Right cardiac atrium (tissue), 5 donors: ENCODE measurements at regions not wholly inside any gene's neighbourhood (a gene's known extent, or its start where the extent isn't known, plus 50 kb on each side); places are given as distances from the start of the nearest gene placed in this dataset.
"Not testable (repeated sequence)": the region's sequence is repeated elsewhere in the genome, so short reads cannot be mapped to it uniquely, and the experiment has no call there.

Experiments used
- ATAC-seq, 2 donors: fragments of 200-7000 bp; cut with Tn5 transposase; one replicate each; pipeline versions ENCODE4 v1.8.0 to v1.9.1; 2020; ENCODE audit warnings: moderate library complexity in 2 of 2, mild to moderate bottlenecking in 1 of 2
- DNase-seq, 3 donors: peaks; one replicate each; pipeline ENCODE4 v3.0.0-alpha.2; 2020
- H3K27ac ChIP-seq: one replicate; pipeline ENCODE4 v1.5.1; 2013; ENCODE audit warnings: mild to moderate bottlenecking, low read length, control low read depth, moderate library complexity
- H3K27me3 ChIP-seq: one replicate; pipeline ENCODE4 v1.6.1; 2013; ENCODE audit not compliant: control insufficient read depth, insufficient read depth
- H3K4me1 ChIP-seq: one replicate; pipeline ENCODE4 v1.6.1; 2013; ENCODE audit warnings: low read length; ENCODE audit not compliant: control insufficient read depth, insufficient read depth
- H3K4me3 ChIP-seq: one replicate; pipeline ENCODE4 v1.5.1; 2013; ENCODE audit warnings: low read length, control low read depth
- H3K9me3 ChIP-seq: one replicate; pipeline ENCODE4 v1.6.1; 2013; ENCODE audit warnings: low read length; ENCODE audit not compliant: control insufficient read depth
- WGBS: extraction: QIAGEN DNeasy Blood & Tissue Kit; methylation state at CpG from one replicate; pipeline ENCODE4 v1.1.7; 2013; 5-methylcytosine and 5-hydroxymethylcytosine counted together
- intact Hi-C, 4 donors: fragments of 100-400 bp; cut with DNase I; formaldehyde crosslinking; loops; one replicate each; pipeline versions ENCODE4 v1.11.0 to v1.14.0; 2022 to 2023
- donor health status: healthy with polysubstance abuse.
- donor health status: DM: no; HTN: yes; CAD: no.
- donor health status: DM: no; HTN: no; CAD: no.
- donor health status: DM: no; HTN: yes; CAD: no; lungs with severe emphysema.
- donor health status: DM: yes; HTN: yes; CAD: no.

- WGBS: 76% methylated on average over 3 of the region's 3 CpGs
- no peak overlapping the region for H3K27ac ChIP-seq
- ATAC-seq: no peak
Observed at GRCh38 chr4:85166318-85166717, 199.8 kb upstream of the WDFY3 start.

GRCh38 chr4:85168234-85168834 lies 201.8 kb upstream of the WDFY3 start:
- no peaks in the 10 kb centered on the region for H3K27me3 ChIP-seq
- no peak overlapping the region for H3K27ac ChIP-seq
- H3K9me3 ChIP-seq: no peaks in the 10 kb centered on the region
- DNase-seq (no peak), ATAC-seq (no peak)
- H3K4me1 ChIP-seq: no peaks in the 10 kb centered on the region
- no peak overlapping the region for H3K4me3 ChIP-seq
- intact Hi-C loops: no loop called here

More at GRCh38 chr4:85166318-85166717, 199.8 kb upstream of the WDFY3 start:
- no peak for DNase-seq
- H3K9me3 ChIP-seq: no peaks in the 10 kb centered on the region
- H3K27me3 ChIP-seq: no peaks in the 10 kb centered on the region
- H3K4me1 ChIP-seq: no peaks in the 10 kb centered on the region
- H3K4me3 ChIP-seq: no peak overlapping the region
- intact Hi-C loops: no loop called here

GRCh38 chr4:85170241-85170640 lies 203.8 kb upstream of the WDFY3 start:
- ATAC-seq (no peak), DNase-seq (no peak)
- intact Hi-C loops: no loop called here
- Histone ChIP-seq H3K4me1 (no peaks in the 10 kb centered on the region), H3K4me3 (no peak overlapping the region), H3K27ac (no peak overlapping the region), H3K9me3 (no peaks in the 10 kb centered on the region), H3K27me3 (no peaks in the 10 kb centered on the region)

- Histone ChIP-seq H3K9me3 (no peaks in the 10 kb centered on the region), H3K27me3 (no peaks in the 10 kb centered on the region), H3K4me3 (no peak overlapping the region), H3K27ac (no peak overlapping the region), H3K4me1 (no peaks in the 10 kb centered on the region)
- 45% methylated on average over 1 of the region's 1 CpG for WGBS
- ATAC-seq: no peak
- intact Hi-C loops: no loop called here
- no peak for DNase-seq
Observed at GRCh38 chr4:85175190-85175589, 208.7 kb upstream of the WDFY3 start.

- Histone ChIP-seq H3K4me3 (no peak overlapping the region), H3K27ac (no peak overlapping the region), H3K9me3 (no peaks in the 10 kb centered on the region), H3K4me1 (no peaks in the 10 kb centered on the region), H3K27me3 (no peaks in the 10 kb centered on the region)
- intact Hi-C loops: no loop called here
- ATAC-seq (no peak), DNase-seq (no peak)
Observed at GRCh38 chr4:85177092-85177491, 210.6 kb upstream of the WDFY3 start.

GRCh38 chr4:85177679-85178078 lies 211.2 kb upstream of the WDFY3 start:
- no peak overlapping the region for H3K4me3 ChIP-seq
- intact Hi-C loops: no loop called here
- H3K27me3 ChIP-seq: no peaks in the 10 kb centered on the region
- H3K27ac ChIP-seq: no peak overlapping the region
- H3K4me1 ChIP-seq: no peaks in the 10 kb centered on the region
- H3K9me3 ChIP-seq: no peaks in the 10 kb centered on the region
- ATAC-seq (no peak), DNase-seq (no peak)

- Histone ChIP-seq H3K4me1 (no peaks in the 10 kb centered on the region), H3K27ac (no peak overlapping the region), H3K27me3 (no peaks in the 10 kb centered on the region), H3K4me3 (no peak overlapping the region), H3K9me3 (no peaks in the 10 kb centered on the region)
- DNase-seq (no peak), ATAC-seq (no peak)
- 68% methylated on average over 3 of the region's 3 CpGs for WGBS
- intact Hi-C loops: no loop called here
Observed at GRCh38 chr4:85180533-85180932, 214.0 kb upstream of the WDFY3 start.

- Histone ChIP-seq H3K27ac (no peak overlapping the region), H3K9me3 (no peaks in the 10 kb centered on the region), H3K4me1 (no peaks in the 10 kb centered on the region), H3K4me3 (no peak overlapping the region), H3K27me3 (no peaks in the 10 kb centered on the region)
- ATAC-seq (peak; percentile 32 to 56), DNase-seq (no peak)
- WGBS: 80% methylated on average over 1 of the region's 1 CpG
- intact Hi-C loops: no loop called here
Observed at GRCh38 chr4:85187106-85187505, 220.6 kb upstream of the WDFY3 start.

GRCh38 chr4:85196015-85196414 lies 229.5 kb upstream of the WDFY3 start:
- H3K9me3 ChIP-seq, DNase-seq, ATAC-seq, H3K4me1 ChIP-seq, H3K27me3 ChIP-seq, H3K27ac ChIP-seq, intact Hi-C loops, H3K4me3 ChIP-seq: not testable (repeated sequence)
- 75% methylated on average over 7 of the region's 7 CpGs for WGBS

- Histone ChIP-seq H3K4me1 (no peaks in the 10 kb centered on the region), H3K4me3 (no peak overlapping the region), H3K9me3 (peaks cover 3% of the 10 kb centered on the region), H3K27me3 (no peaks in the 10 kb centered on the region), H3K27ac (no peak overlapping the region)
- intact Hi-C loops: no loop called here
- no peak for DNase-seq
- 70% methylated on average over 1 of the region's 1 CpG for WGBS
- ATAC-seq: no peak
Observed at GRCh38 chr4:85200106-85200505, 233.6 kb upstream of the WDFY3 start.

- 47% methylated on average over 1 of the region's 1 CpG for WGBS
- no peak overlapping the region for H3K4me3 ChIP-seq
- H3K9me3 ChIP-seq: no peaks in the 10 kb centered on the region
- H3K27me3 ChIP-seq: no peaks in the 10 kb centered on the region
- H3K4me1 ChIP-seq: no peaks in the 10 kb centered on the region
- DNase-seq: no peak
- no peak for ATAC-seq
- H3K27ac ChIP-seq: no peak overlapping the region
- intact Hi-C loops: no loop called here
Observed at GRCh38 chr4:85209161-85209560, 242.7 kb upstream of the WDFY3 start.

- no peak for DNase-seq
- H3K27ac ChIP-seq: no peak overlapping the region
- no peak for ATAC-seq
- 57% methylated on average over 3 of the region's 3 CpGs for WGBS
- no peaks in the 10 kb centered on the region for H3K27me3 ChIP-seq
- no peaks in the 10 kb centered on the region for H3K4me1 ChIP-seq
- H3K9me3 ChIP-seq: no peaks in the 10 kb centered on the region
- intact Hi-C loops: no loop called here
- no peak overlapping the region for H3K4me3 ChIP-seq
Observed at GRCh38 chr4:85210353-85210752, 243.9 kb upstream of the WDFY3 start.
